ENCODE measurements at regions not wholly inside any gene's neighbourhood (a gene's known extent, or its start where the extent isn't known, plus 50 kb on each side); places are given as distances from the start of the nearest gene placed in this dataset.

GRCh38 chr7:124295289-124295688 is 262.4 kb upstream of the TMEM229A start:
- Mint-ChIP-seq H3K36me3 (ENCODE audit: low read depth) (no peaks in the 10 kb centered on the region), H3K4me3 (no peak overlapping the region), H3K4me1 (no peaks in the 10 kb centered on the region), H3K27me3 (ENCODE audit: low read depth) (no peaks in the 10 kb centered on the region), H3K27ac (no peak overlapping the region), H3K9me3 (peaks cover 4% of the 10 kb centered on the region)
- TF ChIP-seq CTCF (IDR thresholded peaks at IDR 0.05; ENCODE audit: unreplicated experiment in 3 of 3), result no peak

GRCh38 chr7:124284937-124285336 is 252.1 kb upstream of the TMEM229A start:
- H3K4me3 Mint-ChIP-seq, result no peak overlapping the region
- no peaks in the 10 kb centered on the region for H3K9me3 Mint-ChIP-seq
- peaks cover 4% of the 10 kb centered on the region for H3K27me3 Mint-ChIP-seq (ENCODE audit: low read depth)

GRCh38 chr7:124276005-124276622 is 243.2 kb upstream of the TMEM229A start:
- no peak overlapping the region for H3K4me3 Mint-ChIP-seq
- peak overlapping the region in 1 of 3 experiments; percentile 1 for H3K27ac Mint-ChIP-seq
- no peaks in the 10 kb centered on the region for H3K36me3 Mint-ChIP-seq (ENCODE audit: low read depth)
- H3K4me1 Mint-ChIP-seq, result no peaks in the 10 kb centered on the region
- no peaks in the 10 kb centered on the region for H3K27me3 Mint-ChIP-seq (ENCODE audit: low read depth)
- no peaks in the 10 kb centered on the region for H3K9me3 Mint-ChIP-seq
- peak; percentile 20 to 50 (median 24) for TF ChIP-seq CTCF (IDR thresholded peaks at IDR 0.05; ENCODE audit: unreplicated experiment in 3 of 3)

More at GRCh38 chr7:124284937-124285336, 252.1 kb upstream of the TMEM229A start:
- no peaks in the 10 kb centered on the region for H3K4me1 Mint-ChIP-seq
- no peaks in the 10 kb centered on the region for H3K36me3 Mint-ChIP-seq (ENCODE audit: low read depth)
- no peak for TF ChIP-seq CTCF (IDR thresholded peaks at IDR 0.05; ENCODE audit: unreplicated experiment in 3 of 3)
- no peak overlapping the region for H3K27ac Mint-ChIP-seq

- Mint-ChIP-seq H3K36me3 (ENCODE audit: low read depth) (no peaks in the 10 kb centered on the region), H3K27me3 (ENCODE audit: low read depth) (no peaks in the 10 kb centered on the region), H3K27ac (no peak overlapping the region), H3K4me3 (no peak overlapping the region), H3K4me1 (no peaks in the 10 kb centered on the region), H3K9me3 (no peaks in the 10 kb centered on the region)
- TF ChIP-seq CTCF (IDR thresholded peaks at IDR 0.05; ENCODE audit: unreplicated experiment in 3 of 3), result no peak
Observed at GRCh38 chr7:124275411-124275810, 242.5 kb upstream of the TMEM229A start.

- Mint-ChIP-seq H3K4me3 (no peak overlapping the region), H3K36me3 (ENCODE audit: low read depth) (no peaks in the 10 kb centered on the region), H3K9me3 (no peaks in the 10 kb centered on the region), H3K27me3 (ENCODE audit: low read depth) (no peaks in the 10 kb centered on the region), H3K4me1 (no peaks in the 10 kb centered on the region), H3K27ac (no peak overlapping the region)
- no peak for TF ChIP-seq CTCF (IDR thresholded peaks at IDR 0.05; ENCODE audit: unreplicated experiment in 3 of 3)
Observed at GRCh38 chr7:124269774-124270173, 236.9 kb upstream of the TMEM229A start.

GRCh38 chr7:124267154-124267553 is 234.3 kb upstream of the TMEM229A start:
- no peak overlapping the region for H3K4me3 Mint-ChIP-seq
- TF ChIP-seq CTCF (IDR thresholded peaks at IDR 0.05; ENCODE audit: unreplicated experiment in 3 of 3), result no peak
- no peaks in the 10 kb centered on the region for H3K27me3 Mint-ChIP-seq (ENCODE audit: low read depth)
- H3K36me3 Mint-ChIP-seq (ENCODE audit: low read depth), result no peaks in the 10 kb centered on the region
- H3K4me1 Mint-ChIP-seq, result no peaks in the 10 kb centered on the region
- no peaks in the 10 kb centered on the region for H3K9me3 Mint-ChIP-seq
- H3K27ac Mint-ChIP-seq, result no peak overlapping the region
